DMS53 treated with DMSO at 0.1 percent for 48 hours (cell line): ENCODE measurements at regions not wholly inside any gene's neighbourhood (a gene's known extent, or its start where the extent isn't known, plus 50 kb on each side); places are given as distances from the start of the nearest gene placed in this dataset.

ENCODE experiments used
- DNase-seq: peaks from one replicate; lab custom pipeline; 2025; ENCODE audit not compliant: unreplicated experiment; lab: John Stamatoyannopoulos, UW

DNA sequence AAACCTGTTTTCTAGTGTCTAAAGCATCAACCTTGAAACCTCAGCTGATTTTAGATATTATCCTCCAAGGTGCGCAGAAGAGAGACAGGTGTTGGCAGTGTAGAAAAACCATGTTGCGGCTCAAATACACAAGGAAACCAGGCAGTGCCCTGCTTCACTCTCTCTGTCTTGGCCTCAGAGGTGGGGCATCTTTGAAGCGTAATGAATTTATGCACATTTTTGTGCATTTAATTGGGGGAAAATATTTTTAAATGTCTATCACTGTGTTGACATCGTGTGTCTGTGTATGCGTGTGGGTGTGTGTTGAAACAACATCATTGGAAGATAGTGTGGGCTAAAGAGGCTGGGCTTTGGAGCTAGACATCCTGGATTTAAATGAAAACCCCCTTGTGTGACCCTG is 334.0 kb upstream of the CHD6 start:
- DNase-seq = no peak

- DNase-seq = no peak
Observed at GRCh38 chr20:41951615-41952014, 333.4 kb upstream of the CHD6 start.

DNA sequence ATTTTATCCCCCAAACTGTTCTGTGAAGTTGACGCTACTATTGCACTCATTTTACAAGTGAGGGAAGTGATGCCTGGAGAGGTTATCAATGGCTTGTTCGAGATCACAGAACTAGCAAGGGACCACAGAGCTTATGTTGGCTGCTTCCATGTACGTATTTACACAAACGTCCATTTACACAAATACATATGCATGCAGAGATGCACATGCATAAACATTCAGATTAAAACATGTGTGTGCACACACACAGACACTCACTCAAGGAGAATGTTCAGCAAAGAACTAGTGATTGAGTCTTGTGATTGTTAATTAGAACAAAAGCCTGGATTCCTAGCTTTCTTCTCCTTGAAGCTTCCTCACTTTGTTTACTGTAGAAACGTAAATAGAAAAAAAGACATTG is 321.5 kb upstream of the CHD6 start:
- no peak for DNase-seq

GRCh38 chr20:41938353-41938752 is 320.2 kb upstream of the CHD6 start:
- no peak for DNase-seq

GRCh38 chr20:41935259-41935791 is 317.1 kb upstream of the CHD6 start:
- no peak for DNase-seq

- DNase-seq = no peak
Observed at GRCh38 chr20:41932431-41932830, 314.3 kb upstream of the CHD6 start.

GRCh38 chr20:41927655-41928054 is 309.5 kb upstream of the CHD6 start:
- DNase-seq = no peak

DNA sequence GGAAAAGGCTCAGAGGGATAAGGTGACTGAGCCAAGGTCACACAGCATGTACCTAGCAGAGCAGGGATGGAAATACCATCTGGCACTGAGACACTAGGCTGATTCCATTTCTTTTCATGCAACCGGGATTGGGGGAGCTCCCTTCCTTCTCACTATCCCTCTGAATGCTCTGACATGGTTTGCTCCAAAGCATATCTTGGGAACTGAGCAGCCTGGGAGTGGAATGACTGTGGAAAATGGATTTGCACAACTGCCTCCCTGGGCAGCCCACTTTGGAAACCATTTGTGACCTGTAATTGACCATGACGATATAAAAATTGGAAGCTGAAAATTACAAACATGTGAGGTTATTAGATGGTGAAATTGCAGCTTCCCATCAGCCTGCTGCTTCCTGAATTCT is 309.0 kb upstream of the CHD6 start:
- no peak for DNase-seq

DNA sequence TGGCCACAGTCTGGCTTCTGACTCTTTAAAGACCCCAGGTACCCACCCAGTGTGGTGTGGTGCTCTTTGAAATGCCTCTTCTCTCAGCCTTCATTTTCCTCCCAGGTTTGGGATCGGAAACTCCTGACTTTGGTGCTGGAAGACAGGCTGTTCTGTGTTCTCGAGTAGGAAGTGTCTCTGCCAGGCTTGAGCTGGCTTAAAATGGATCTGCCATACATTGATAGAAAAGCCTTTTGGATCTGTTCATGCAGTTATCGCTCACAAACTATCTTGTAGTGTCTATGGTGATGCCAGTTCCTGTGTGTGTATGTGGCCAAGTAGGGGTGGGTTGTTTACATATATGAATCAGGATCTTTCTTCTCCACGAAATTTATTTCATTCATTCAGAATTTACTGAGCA is 307.3 kb upstream of the CHD6 start:
- no peak for DNase-seq

DNA sequence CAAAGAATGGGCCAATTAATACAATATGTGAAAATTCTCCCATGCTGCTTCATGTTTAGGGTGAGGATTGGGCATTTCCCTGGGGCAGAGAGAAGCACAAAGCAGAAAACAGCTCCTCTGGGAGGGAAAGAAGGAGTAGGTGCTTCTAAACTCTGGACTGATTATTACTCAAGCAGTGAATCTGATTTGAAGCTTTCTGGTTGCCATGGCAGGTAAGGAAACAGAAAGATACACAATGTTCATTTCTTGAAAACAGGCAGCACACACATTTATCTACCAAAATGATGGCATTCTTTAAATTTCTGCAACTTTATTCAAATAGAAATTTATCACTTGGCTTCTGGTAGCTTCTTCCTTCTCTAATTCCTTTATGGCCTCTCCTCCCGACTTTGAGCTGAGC is 305.4 kb upstream of the CHD6 start:
- DNase-seq = no peak

DNA sequence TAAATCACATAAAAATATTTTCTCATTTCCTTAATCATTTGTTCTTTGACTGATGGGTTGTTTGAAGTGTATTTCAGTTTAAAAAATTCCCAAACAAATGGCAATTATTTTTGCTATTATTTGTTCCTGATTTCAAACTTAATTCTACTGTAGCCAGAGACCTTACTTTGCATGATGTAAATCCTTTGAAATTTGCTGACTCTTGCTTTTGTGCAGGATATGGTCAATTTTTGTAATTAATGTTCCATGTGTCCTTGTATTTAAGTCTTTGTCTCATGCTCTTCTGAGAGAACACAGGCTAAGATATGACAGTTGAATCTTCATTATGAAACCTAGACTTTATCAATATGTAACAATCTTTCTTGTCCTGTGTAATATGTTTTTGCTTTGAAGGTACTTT is 295.0 kb upstream of the CHD6 start:
- no peak for DNase-seq

DNA sequence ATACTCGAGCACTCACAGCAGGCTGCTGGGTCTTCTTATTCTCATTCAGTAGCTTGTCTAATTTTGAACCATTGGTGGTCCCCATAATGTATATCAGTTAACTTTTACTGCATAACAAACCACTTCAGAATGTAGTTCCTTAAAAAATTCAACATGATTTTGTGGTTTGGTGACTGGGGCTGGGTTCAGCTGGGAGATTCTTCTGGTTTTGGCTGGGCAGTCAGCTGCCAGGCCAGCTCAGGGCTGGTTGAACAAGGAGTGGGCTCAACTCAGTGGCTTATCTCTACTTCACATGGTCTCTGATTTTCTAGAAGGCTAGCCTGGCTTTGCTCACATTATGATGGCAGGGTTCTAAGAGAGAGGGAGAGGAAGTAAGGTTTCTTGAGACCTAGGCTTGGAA is 292.4 kb upstream of the CHD6 start:
- DNase-seq = no peak

DNA sequence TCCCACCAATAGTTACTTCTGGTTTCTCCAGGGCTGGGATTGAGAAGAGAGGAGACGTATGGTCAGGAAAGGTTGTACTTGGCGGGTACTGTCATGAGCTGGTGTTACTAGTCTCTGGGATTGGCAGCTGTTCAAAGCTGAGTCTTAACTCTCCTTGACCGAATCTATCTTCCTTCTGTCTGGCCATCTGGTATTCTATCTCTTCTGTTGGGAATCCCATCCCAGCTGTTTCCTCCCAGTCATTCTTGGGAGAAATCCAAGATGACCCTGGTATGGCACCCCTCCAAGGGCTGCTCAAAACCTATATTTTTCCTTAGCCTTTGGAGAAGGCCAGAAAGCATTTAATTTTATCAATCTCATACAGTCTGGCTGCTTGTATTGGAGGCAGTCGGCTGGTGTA is 287.0 kb upstream of the CHD6 start:
- no peak for DNase-seq

- DNase-seq = no peak
Observed at GRCh38 chr20:41903586-41903985, 285.4 kb upstream of the CHD6 start.

DNA sequence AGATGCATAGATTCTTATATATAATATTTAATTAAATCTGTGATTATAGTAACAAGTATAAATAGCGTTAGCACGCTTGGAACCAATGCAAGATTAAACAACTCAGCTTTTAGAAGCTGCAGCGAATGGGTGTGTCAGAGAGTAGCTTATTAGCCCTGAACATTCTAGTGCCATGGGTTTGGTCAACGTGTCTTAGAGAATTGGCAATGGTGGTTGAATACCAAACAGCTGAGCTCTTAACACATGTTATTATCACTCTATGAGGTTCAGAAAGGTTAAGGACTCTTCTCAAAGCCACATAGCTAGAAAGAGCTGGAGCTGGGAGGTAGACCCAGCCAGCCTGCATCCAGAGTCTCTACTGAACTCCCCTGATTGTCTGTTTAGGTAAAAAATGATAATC is 284.2 kb upstream of the CHD6 start:
- DNase-seq = no peak

DNA sequence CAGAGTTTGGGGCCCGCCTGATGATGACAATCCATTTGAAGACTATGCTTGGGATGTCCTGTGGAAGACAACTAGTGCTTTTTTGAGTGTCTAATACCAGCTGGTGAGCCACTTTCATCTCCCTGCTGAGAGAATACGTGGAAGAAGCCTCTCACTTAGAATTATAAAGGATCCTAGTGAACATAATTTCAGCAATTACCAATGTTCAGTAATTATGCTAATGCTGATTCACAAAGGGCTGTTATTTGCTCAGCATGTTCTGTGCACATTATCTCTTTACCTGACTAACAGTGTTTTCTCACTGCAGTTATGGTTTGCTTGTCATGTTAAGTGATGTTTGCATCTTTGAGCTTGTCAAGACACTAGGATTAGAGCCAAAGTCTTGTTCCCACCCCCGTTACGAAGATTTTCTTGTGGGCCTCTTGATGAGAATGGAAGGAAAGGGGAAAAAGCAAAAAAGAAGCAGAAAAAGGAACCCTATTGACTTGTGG is 282.1 kb upstream of the CHD6 start:
- no peak for DNase-seq

- no peak for DNase-seq
Observed at GRCh38 chr20:41897708-41898107, 279.5 kb upstream of the CHD6 start.

DNA sequence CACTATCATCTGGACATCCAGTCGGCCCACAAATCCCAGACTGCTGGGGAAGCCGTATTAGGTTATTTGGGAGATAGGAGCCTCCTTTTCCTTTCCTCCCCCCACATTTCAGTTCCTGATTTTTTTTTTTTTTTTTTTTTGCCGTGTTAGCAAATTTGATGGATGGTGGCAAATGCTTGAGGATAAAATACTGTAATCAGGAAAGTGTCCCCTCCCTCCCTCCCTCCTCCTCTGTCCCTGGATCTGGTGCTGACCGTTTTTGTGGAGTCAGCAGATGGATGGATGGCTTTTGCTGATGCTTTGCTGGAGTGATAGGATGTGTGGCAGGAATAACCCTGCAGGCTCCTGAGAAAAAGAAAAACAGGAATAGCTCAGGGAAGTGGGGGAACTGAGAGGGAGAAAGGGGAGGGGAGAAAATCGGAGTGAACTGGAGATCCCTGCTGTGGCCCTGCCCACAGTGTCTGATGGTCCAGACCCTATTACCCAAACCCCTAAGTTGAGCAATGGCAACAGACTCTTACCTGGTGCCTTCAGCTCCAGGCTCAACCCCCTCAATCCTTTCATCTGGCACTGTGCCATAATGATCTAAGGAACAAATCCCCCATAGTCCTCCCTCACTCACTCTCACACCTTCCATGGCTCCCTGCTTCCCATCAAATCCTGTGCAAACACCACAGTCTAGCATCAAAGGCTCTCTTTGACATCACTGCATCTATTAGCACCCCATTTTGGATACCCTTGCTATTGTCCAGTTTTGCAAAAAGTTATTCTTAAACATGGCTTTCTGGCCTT is 277.3 kb upstream of the CHD6 start:
- DNase-seq = no peak

DNA sequence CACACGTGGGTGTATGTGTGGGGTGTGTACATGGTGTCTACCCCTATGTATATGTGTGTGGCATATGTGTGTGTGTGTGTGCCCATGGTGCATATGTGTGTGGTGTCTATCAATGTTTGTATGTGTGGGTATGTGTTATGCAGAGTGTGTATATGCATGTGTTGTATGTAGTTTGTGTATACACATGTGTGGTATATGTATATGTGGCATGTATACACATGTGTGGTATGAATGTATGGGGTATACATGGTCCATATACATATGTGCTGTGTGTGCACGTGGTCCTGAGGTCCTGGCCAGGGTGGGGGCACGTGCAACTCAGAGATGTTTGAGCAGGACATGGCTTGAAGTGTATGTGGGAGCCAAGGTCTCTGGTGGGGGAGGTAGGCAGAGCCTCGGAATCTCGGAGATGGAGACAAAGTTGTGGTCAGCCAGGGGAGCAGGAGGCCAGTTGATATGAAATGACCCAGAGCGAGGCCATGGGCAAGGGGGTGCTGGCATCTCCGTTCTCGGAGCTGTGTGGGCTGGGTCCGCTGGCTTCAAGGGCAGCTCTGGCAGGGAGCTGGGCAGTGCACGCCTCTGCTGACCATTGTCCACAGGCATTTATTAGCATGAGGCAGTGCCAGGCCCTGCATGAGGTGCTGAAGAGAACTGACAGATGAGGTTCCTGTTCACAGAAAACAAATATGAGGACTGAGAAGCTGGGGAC is 276.2 kb upstream of the CHD6 start:
- no peak for DNase-seq

DNA sequence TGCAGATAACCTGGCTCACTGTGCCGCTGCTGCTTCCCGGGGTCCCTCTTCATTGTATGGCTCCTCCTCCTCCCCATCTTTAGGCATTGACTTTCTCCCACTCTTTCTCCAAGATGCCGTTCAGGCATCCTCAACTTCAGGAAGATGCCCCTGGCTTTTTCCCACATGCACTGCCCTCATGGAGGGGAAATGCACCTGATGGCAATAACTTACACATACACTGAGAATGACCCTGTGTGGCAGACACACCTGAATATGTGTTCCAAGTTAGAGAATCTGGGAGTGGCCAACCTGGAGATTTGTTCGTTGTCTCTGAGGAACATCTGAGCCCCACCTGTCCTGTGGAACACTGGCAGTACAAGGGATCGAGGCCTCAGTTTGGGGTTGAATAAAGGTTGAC is 273.9 kb upstream of the CHD6 start:
- DNase-seq = no peak

DNA sequence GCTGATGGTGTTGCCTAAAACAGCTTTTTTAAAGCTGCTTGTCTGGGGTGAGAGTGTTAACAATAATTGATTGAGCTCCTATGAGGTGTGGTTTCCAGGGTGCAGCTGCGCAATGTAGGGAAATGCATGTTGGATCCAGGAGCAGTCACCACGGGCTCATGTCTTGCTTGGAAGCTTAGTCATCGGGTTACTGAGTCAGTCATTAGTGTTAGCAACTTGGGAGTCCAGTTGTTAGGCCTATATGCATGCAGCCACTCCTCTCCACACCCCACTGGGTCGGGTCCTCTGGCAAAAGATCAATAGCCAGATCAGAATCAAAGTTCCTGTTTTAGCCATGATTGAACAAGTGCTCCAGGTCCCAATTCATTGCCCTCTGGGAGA is 271.7 kb upstream of the CHD6 start:
- DNase-seq = no peak

DNA sequence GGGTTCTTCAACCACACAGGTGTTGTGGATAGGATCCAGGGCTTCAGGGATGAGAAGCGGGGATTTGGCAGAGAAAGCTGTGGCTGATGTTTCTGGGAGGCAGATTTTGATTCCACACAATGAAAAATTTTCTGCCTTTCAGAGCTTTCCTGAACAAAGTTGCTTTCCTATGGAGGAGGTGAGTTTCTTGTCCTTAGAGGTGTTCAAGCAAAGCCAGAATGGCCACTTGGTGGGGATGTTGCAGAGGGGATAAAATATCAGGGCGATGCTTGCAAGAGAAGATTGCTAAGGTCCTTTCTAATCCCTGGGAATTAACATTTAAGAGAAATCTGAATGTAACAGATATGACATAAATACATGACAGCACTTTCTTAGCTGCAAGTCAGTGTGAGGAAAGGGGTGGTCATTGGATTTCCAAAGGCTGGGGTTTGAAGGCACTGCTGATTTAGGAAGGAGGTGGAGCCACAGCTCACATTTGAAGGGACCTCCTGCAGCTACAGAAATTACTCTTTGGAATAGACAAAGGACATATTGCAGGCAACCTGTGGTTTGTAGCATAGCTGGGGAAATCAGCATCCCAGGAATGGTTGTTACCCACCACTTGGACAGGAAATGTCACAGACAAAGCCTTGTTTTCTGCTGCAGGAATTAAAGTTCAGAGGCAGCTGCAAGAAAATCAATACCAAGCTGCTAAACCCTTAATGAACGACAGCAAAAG is 271.1 kb upstream of the CHD6 start:
- DNase-seq = peak; percentile 2
